ENCODE measurements at regions not wholly inside any gene's neighbourhood (a gene's known extent, or its start where the extent isn't known, plus 50 kb on each side); places are given as distances from the start of the nearest gene placed in this dataset.

- no peak for DNase-seq (ENCODE audit: low spot score)
These were observed 289.5 kb upstream of the CCDC196 start for GRCh38 chr14:66196670-66197069.

GRCh38 chr14:66197276-66197675 lies 288.9 kb upstream of the CCDC196 start:
- no peak for DNase-seq (ENCODE audit: low spot score)

GRCh38 chr14:66206554-66206953 lies 279.6 kb upstream of the CCDC196 start:
- no peak for DNase-seq (ENCODE audit: low spot score)

GRCh38 chr14:66216763-66217162 lies 269.4 kb upstream of the CCDC196 start:
- DNase-seq (ENCODE audit: low spot score): no peak

GRCh38 chr14:66219886-66220285 lies 266.3 kb upstream of the CCDC196 start:
- DNase-seq (ENCODE audit: low spot score): no peak

- no peak for DNase-seq (ENCODE audit: low spot score)
These were observed 261.5 kb upstream of the CCDC196 start for GRCh38 chr14:66224492-66225178.

GRCh38 chr14:66225337-66225736 lies 260.8 kb upstream of the CCDC196 start:
- no peak for DNase-seq (ENCODE audit: low spot score)

GRCh38 chr14:66228267-66228970 lies 257.8 kb upstream of the CCDC196 start:
- no peak for DNase-seq (ENCODE audit: low spot score)

GRCh38 chr14:66231820-66232219 lies 254.4 kb upstream of the CCDC196 start:
- DNase-seq (ENCODE audit: low spot score): no peak

GRCh38 chr14:66233591-66233990 lies 252.6 kb upstream of the CCDC196 start:
- no peak for DNase-seq (ENCODE audit: low spot score)

GRCh38 chr14:66234411-66234810 lies 251.8 kb upstream of the CCDC196 start:
- no peak for DNase-seq (ENCODE audit: low spot score)

GRCh38 chr14:66237741-66238140 lies 248.4 kb upstream of the CCDC196 start:
- no peak for DNase-seq (ENCODE audit: low spot score)

- DNase-seq (ENCODE audit: low spot score): no peak
These were observed 247.2 kb upstream of the CCDC196 start for GRCh38 chr14:66238969-66239368.

- no peak for DNase-seq (ENCODE audit: low spot score)
These were observed 246.6 kb upstream of the CCDC196 start for GRCh38 chr14:66239589-66239988.

GRCh38 chr14:66240105-66240504 lies 246.1 kb upstream of the CCDC196 start:
- DNase-seq (ENCODE audit: low spot score): no peak

- DNase-seq (ENCODE audit: low spot score): no peak
These were observed 244.2 kb upstream of the CCDC196 start for GRCh38 chr14:66242001-66242400.

GRCh38 chr14:66244834-66245233 lies 241.3 kb upstream of the CCDC196 start:
- no peak for DNase-seq (ENCODE audit: low spot score)

- no peak for DNase-seq (ENCODE audit: low spot score)
These were observed 238.4 kb upstream of the CCDC196 start for GRCh38 chr14:66247662-66248193.

- no peak for DNase-seq (ENCODE audit: low spot score)
These were observed 237.9 kb upstream of the CCDC196 start for GRCh38 chr14:66248256-66248655.

GRCh38 chr14:66249544-66249943 lies 236.6 kb upstream of the CCDC196 start:
- DNase-seq (ENCODE audit: low spot score): no peak

GRCh38 chr14:66254038-66254437 lies 232.1 kb upstream of the CCDC196 start:
- no peak for DNase-seq (ENCODE audit: low spot score)

- DNase-seq (ENCODE audit: low spot score): no peak
These were observed 217.3 kb upstream of the CCDC196 start for GRCh38 chr14:66268802-66269334.

- no peak for DNase-seq (ENCODE audit: low spot score)
These were observed 213.9 kb upstream of the CCDC196 start for GRCh38 chr14:66272221-66272620.

All from ecto neural progenitor cell (in vitro differentiated cells).